Kidney (tissue), 13 donors: ENCODE measurements at regions not wholly inside any gene's neighbourhood (a gene's known extent, or its start where the extent isn't known, plus 50 kb on each side); places are given as distances from the start of the nearest gene placed in this dataset.
A peak's percentile ranks its signal among the peaks of the same experiment; 100 is the strongest.

Experiments used
- DNase-seq, 5 donors: peaks; one replicate each; pipeline ENCODE4 v3.0.0-alpha.2; 2013 to 2020
- FAIRE-seq: peaks from 2 replicates; lab custom pipeline; 2012; peaks lifted over from hg19 to GRCh38; lab: Jason Lieb, UNC
- H3K27ac ChIP-seq, 2 donors: one replicate each; pipeline ENCODE4 v1.7.0; 2013; ENCODE audit warnings: low read depth in 2 of 2, low read length in 2 of 2, inconsistent platforms in 1 of 2
- H3K27me3 ChIP-seq: one replicate; pipeline ENCODE4 v1.7.1; 2013; ENCODE audit warnings: low read length, inconsistent platforms; ENCODE audit not compliant: control insufficient read depth, insufficient read depth
- H3K36me3 ChIP-seq, 3 donors: one replicate each; pipeline versions ENCODE4 v1.7.0 to v1.7.1; 2013; ENCODE audit warnings: low read length in 3 of 3, control low read depth in 1 of 3, inconsistent platforms in 1 of 3; ENCODE audit not compliant: insufficient read depth in 3 of 3, control insufficient read depth in 2 of 3
- H3K4me1 ChIP-seq, 3 donors: one replicate each; pipeline versions ENCODE4 v1.7.0 to v1.7.1; 2013; ENCODE audit warnings: low read length in 3 of 3, inconsistent platforms in 1 of 3, low read depth in 1 of 3; ENCODE audit not compliant: control insufficient read depth in 2 of 3, insufficient read depth in 2 of 3
- H3K4me3 ChIP-seq, 3 donors: one replicate each; pipeline versions ENCODE4 v1.7.0 to v1.8.1; 2013; ENCODE audit warnings: low read length in 3 of 3, control low read depth in 1 of 3, inconsistent platforms in 1 of 3
- H3K9ac ChIP-seq, 3 donors: one replicate each; pipeline versions ENCODE4 v1.7.0 to v1.7.1; 2013; ENCODE audit warnings: low read length in 3 of 3, control low read depth in 1 of 3, inconsistent platforms in 1 of 3
- H3K9me3 ChIP-seq, 3 donors: one replicate each; pipeline versions ENCODE4 v1.7.0 to v1.7.1; 2013; ENCODE audit warnings: low read length in 3 of 3, control low read depth in 1 of 3, inconsistent platforms in 1 of 3; ENCODE audit not compliant: control insufficient read depth in 2 of 3, insufficient read depth in 1 of 3
- intact Hi-C: fragments of 100-400 bp; cut with DNase I; formaldehyde crosslinking; loops from one replicate; pipeline ENCODE4 v1.11.1; 2022
- TF ChIP-seq, protein P1 (sequence below): IDR thresholded peaks from 3 replicates; pipeline ENCODE4 v1.5.1; 2012; ENCODE audit warnings: mild to moderate bottlenecking, moderate library complexity, borderline replicate concordance; ENCODE audit not compliant: insufficient read depth; ENCODE audit errors: extremely low read depth
- donor health status: control.
- donor health status: control.
- donor health status: control.
- donor health status: control.
- donor health status: control.
- donor health status: DM: yes; HTN: yes; CAD: no.
- donor health status: Normal renal cell carcinoma (clear cell type).

DNA sequence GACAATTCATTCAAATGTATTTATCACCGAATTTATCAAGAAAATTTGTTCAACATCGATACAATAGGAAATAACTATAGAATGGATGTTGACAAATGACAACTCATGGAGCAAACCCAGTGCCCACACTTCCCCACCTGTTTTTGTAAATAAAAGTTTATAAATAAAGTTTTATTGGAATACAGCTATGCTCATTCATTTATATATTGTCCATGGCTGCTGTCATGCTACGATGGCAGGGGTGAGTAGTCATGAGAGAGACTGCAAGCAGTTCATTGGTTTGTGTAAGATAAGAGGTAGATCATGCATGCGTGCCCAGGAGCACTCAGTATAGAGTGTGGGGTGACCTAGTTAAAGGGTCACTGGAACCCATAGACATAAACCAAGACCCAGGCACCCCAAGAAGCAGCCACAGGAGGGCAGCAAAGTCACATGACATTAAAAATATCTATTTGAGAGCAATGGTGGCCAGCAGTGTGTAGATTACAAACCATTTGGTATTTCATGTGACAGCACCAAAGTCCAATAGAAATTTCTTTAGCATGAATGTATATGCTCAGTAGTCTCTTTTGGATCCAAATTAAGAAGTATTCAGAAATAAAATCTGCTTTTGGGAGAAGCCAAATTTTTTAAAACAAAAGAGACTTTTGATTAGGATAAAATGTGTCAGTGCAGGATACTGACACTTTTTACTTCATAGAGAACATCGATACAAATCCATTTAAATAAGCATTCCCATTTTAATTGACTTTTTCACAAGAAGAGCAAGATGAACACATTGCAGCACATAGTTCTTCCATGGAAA is 794.8 kb downstream of the MCTP2 start:
- TF ChIP-seq, protein P1, sequence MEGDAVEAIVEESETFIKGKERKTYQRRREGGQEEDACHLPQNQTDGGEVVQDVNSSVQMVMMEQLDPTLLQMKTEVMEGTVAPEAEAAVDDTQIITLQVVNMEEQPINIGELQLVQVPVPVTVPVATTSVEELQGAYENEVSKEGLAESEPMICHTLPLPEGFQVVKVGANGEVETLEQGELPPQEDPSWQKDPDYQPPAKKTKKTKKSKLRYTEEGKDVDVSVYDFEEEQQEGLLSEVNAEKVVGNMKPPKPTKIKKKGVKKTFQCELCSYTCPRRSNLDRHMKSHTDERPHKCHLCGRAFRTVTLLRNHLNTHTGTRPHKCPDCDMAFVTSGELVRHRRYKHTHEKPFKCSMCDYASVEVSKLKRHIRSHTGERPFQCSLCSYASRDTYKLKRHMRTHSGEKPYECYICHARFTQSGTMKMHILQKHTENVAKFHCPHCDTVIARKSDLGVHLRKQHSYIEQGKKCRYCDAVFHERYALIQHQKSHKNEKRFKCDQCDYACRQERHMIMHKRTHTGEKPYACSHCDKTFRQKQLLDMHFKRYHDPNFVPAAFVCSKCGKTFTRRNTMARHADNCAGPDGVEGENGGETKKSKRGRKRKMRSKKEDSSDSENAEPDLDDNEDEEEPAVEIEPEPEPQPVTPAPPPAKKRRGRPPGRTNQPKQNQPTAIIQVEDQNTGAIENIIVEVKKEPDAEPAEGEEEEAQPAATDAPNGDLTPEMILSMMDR: peak; percentile 15
- Histone ChIP-seq H3K27ac (no peak overlapping the region), H3K36me3 (no peaks in the 10 kb centered on the region), H3K4me1 (peaks cover 0 to 3% (median 0%) of the 10 kb centered on the region in 3 donors), H3K9ac (no peak overlapping the region), H3K4me3 (no peak overlapping the region), H3K27me3 (no peaks in the 10 kb centered on the region), H3K9me3 (peaks cover 0 to 8% (median 0%) of the 10 kb centered on the region in 3 donors)
- peak in 4 of 5 donors; percentile 66 to 83 (median 75) for DNase-seq
- FAIRE-seq: no peak
- intact Hi-C loops: no loop called here

DNA sequence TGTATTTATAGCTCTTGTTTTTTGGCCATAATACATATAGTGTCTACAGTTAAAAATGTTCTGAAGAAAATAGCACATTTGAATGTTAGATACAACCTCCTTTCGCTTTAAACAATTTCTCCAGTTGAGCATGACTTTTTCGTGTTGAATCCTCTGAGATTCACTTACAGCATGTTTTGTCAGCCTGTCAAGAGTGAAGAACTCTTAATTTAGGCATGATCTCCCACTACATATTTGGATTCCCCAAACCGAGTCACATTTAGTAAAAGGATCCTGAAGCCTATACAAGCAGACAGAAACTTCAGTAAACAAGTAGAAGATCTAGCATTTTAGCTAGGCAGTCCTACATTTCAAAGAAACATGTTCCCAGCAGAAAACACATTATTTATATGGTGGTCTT is 796.6 kb downstream of the MCTP2 start:
- Histone ChIP-seq H3K27ac (no peak overlapping the region), H3K9me3 (peaks cover 0 to 8% (median 0%) of the 10 kb centered on the region in 3 donors), H3K9ac (no peak overlapping the region), H3K4me1 (peaks cover 0 to 3% (median 0%) of the 10 kb centered on the region in 3 donors), H3K27me3 (no peaks in the 10 kb centered on the region), H3K4me3 (no peak overlapping the region), H3K36me3 (no peaks in the 10 kb centered on the region)
- DNase-seq (no peak), FAIRE-seq (no peak)
- TF ChIP-seq, protein P1: no peak
- intact Hi-C loops: no loop called here

DNA sequence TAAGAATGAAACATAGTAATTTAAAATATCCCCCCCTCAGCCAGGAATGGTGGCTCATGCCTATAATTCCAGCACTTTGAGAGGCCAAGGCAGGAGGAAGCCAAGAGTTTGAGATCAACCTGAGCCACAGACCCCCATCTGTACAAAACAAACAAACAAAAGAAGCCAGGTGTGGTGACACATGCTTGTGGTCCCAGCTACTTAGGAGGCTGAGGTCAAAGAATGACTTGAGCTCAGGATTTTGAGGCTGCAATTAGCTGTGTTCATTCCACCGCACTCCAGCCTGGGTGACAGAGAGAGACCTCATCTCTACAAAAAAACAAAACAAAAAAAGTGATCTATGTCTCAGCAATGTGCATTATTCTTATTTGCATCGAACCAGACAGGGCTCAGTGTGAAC is 800.8 kb downstream of the MCTP2 start:
- Histone ChIP-seq H3K27me3 (no peaks in the 10 kb centered on the region), H3K36me3 (no peaks in the 10 kb centered on the region), H3K4me1 (no peaks in the 10 kb centered on the region), H3K4me3 (no peak overlapping the region), H3K27ac (no peak overlapping the region), H3K9me3 (peaks cover 0 to 8% (median 0%) of the 10 kb centered on the region in 3 donors), H3K9ac (no peak overlapping the region)
- FAIRE-seq (no peak), DNase-seq (no peak)
- TF ChIP-seq, protein P1: no peak
- intact Hi-C loops: no loop called here
